Panc1 (cell line): ENCODE measurements at regions not wholly inside any gene's neighbourhood (a gene's known extent, or its start where the extent isn't known, plus 50 kb on each side); places are given as distances from the start of the nearest gene placed in this dataset.

ENCODE experiments used
- ATAC-seq: fragments of 200-7000 bp; cut with Tn5 transposase; 2 replicates; pipeline ENCODE4 v1.9.1; 2020; ENCODE audit warnings: mild to moderate bottlenecking, moderate library complexity
- BruUV-seq: library from RNA; stranded (reverse); fragments of 400-500 nt; replicated peaks from 2 replicates; lab custom pipeline; 2021; lab: Mats Ljungman, UMichigan
- CTCF ChIA-PET: fragments of 300-600 bp; sonication (Branson Sonifier 250); formaldehyde crosslinking; loops from one replicate; lab custom pipeline; 2022; ENCODE audit warnings: antibody characterized with exemption; lab: Charles Lee
- POLR2A ChIA-PET: fragments of 300-600 bp; sonication (Branson Sonifier 250); formaldehyde crosslinking; loops from one replicate; lab custom pipeline; 2022; ENCODE audit warnings: antibody characterized with exemption; lab: Charles Lee
- DNase-seq: peaks from one replicate; pipeline ENCODE4 v3.0.0-alpha.2; 2010; ENCODE audit warnings: low read depth, low spot score
- H3K27ac ChIP-seq: 2 replicates; pipeline ENCODE4 v1.5.1; 2011; ENCODE audit warnings: mild to moderate bottlenecking, low read length, inconsistent platforms
- H3K27me3 ChIP-seq: fragments of 200-500 bp; sonication (Bioruptor generic); 2 replicates; pipeline ENCODE4 v1.6.0; 2014; ENCODE audit warnings: low read length, inconsistent platforms; ENCODE audit not compliant: control insufficient read depth, insufficient read depth
- H3K36me3 ChIP-seq: fragments of 200-500 bp; sonication (Bioruptor generic); 2 replicates; pipeline ENCODE4 v1.5.1; 2014; ENCODE audit warnings: inconsistent platforms, mild to moderate bottlenecking, low read length, moderate library complexity; ENCODE audit not compliant: control insufficient read depth, insufficient read depth
- H3K4me1 ChIP-seq: 2 replicates; pipeline ENCODE4 v1.5.1; 2011; ENCODE audit warnings: inconsistent platforms, mild to moderate bottlenecking, low read length, moderate library complexity; ENCODE audit not compliant: control insufficient read depth, insufficient read depth
- H3K4me3 ChIP-seq, 2 experiments: 2 replicates each; pipeline ENCODE4 v1.5.1; 2011 to 2012; ENCODE audit warnings: low read depth in 2 of 2, low read length in 2 of 2, mild to moderate bottlenecking in 2 of 2, inconsistent platforms in 1 of 2, moderate library complexity in 1 of 2
- H3K9me3 ChIP-seq: fragments of 200-500 bp; sonication (Bioruptor generic); 2 replicates; pipeline ENCODE4 v1.5.1; 2014; ENCODE audit warnings: low read depth, mild to moderate bottlenecking, inconsistent platforms, low read length, moderate library complexity; ENCODE audit not compliant: control insufficient read depth, insufficient read depth
- POLR2AphosphoS5 ChIP-seq: IDR thresholded peaks from 2 replicates; pipeline ENCODE4 v1.6.1; 2012; ENCODE audit warnings: mild to moderate bottlenecking, low read depth, low read length, moderate library complexity
- REST ChIP-seq, 2 experiments: IDR thresholded peaks; 2 replicates each; pipeline ENCODE4 v1.6.1; 2011 to 2012; ENCODE audit warnings: low read depth in 2 of 2, control low read depth in 1 of 2, low read length in 1 of 2, mild to moderate bottlenecking in 1 of 2, moderate library complexity in 1 of 2; ENCODE audit not compliant: insufficient read depth in 1 of 2
- SIN3A ChIP-seq: IDR thresholded peaks from 2 replicates; pipeline ENCODE4 v1.6.1; 2012; ENCODE audit warnings: low read depth, mild to moderate bottlenecking, low read length, moderate library complexity, borderline replicate concordance; ENCODE audit not compliant: insufficient read depth
- TCF7L2 ChIP-seq: IDR thresholded peaks from 2 replicates; pipeline ENCODE4 v1.6.1; 2011; ENCODE audit warnings: mild to moderate bottlenecking, low read depth, low read length, inconsistent platforms
- in situ Hi-C: cut with HindIII; loops from 2 replicates; pipeline ENCODE4 v1.10.0; 2016; ENCODE audit warnings: low sequenced_read_pairs, low pct_unique_long_range_greater_than_20kb
- intact Hi-C: fragments of 100-400 bp; cut with micrococcal nuclease; formaldehyde crosslinking; loops from one replicate; pipeline ENCODE4 v1.10.0; 2022; ENCODE audit not compliant: unreplicated experiment
- TF ChIP-seq, protein P1 (sequence below): fragments of 450-650 bp; IDR thresholded peaks from 2 replicates; pipeline ENCODE4 v1.5.1; 2017; ENCODE audit warnings: mild to moderate bottlenecking

DNA sequence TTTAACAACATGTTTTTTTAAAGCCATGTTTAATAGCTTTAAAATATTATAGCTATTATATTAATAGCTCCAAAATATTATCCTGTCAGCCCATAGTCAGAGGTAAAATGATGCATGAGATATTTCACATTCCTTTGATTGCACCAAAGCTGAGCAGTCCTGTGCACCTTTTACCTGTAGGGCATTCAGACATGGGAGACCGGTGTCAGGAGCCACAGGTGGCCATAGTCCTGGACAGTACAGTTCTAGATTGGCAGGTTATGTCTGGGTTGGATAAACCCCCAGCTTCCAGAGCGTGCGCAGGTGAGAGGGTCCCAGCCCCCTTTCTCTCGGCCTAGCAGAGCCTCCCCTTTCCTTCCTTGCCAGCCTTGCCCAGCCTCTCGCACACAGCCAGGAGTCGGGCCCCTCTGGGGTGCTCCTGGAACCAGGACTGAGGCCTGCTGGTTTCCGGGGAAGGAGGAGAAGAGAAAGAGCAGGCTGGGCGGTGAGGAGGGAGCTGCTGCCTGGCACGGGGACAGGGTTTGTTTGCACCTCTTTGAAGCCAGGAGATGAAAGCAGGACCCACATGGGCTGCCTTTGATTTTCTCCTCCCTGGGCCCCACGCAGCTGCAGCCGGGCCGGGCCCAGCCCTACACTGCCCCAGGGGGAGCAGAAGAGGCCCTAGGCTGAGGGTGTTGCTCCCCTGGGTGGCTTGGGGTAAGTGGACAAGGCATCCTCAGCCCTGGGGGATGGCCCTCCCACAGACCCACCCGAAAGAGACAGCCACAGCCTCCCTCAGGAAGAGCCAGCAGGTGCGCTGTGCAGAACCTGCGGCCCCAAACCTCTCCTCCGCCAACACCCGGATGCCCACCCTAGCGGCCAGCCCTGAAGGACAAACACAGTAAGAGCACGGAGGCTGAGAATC is 75.2 kb upstream of the TARDBP start:
- ChIA-PET POLR2A (interaction anchor here (0.6 kb wide), 3 partner anchors 176 to 309 kb away, joined by 4 to 7 read pairs (median 5); no protein-coding TSS in a partner anchor), CTCF (interaction anchor here (0.7 kb wide), 1 partner anchor 422 kb away, joined by 14 read pairs; no protein-coding TSS in a partner anchor)
- intact Hi-C loops (no loop called here), in situ Hi-C loops (no loop called here)
- Histone ChIP-seq H3K9me3 (no peaks in the 10 kb centered on the region), H3K36me3 (no peaks in the 10 kb centered on the region), H3K4me3 (no peak overlapping the region), H3K4me1 (peaks cover 7% of the 10 kb centered on the region; the same call in 1 of the 2 replicates), H3K27me3 (no peaks in the 10 kb centered on the region), H3K27ac (no peak overlapping the region)
- no peak for DNase-seq
- 0 out of 2 replicates have a peak, but pooled peaks have one; percentile 9 for ATAC-seq
- TF ChIP-seq POLR2AphosphoS5: no peak
- TF ChIP-seq TCF7L2: peak; percentile 63; the same call in 1 of the 2 replicates
- BruUV-seq: no TSS peak

DNA sequence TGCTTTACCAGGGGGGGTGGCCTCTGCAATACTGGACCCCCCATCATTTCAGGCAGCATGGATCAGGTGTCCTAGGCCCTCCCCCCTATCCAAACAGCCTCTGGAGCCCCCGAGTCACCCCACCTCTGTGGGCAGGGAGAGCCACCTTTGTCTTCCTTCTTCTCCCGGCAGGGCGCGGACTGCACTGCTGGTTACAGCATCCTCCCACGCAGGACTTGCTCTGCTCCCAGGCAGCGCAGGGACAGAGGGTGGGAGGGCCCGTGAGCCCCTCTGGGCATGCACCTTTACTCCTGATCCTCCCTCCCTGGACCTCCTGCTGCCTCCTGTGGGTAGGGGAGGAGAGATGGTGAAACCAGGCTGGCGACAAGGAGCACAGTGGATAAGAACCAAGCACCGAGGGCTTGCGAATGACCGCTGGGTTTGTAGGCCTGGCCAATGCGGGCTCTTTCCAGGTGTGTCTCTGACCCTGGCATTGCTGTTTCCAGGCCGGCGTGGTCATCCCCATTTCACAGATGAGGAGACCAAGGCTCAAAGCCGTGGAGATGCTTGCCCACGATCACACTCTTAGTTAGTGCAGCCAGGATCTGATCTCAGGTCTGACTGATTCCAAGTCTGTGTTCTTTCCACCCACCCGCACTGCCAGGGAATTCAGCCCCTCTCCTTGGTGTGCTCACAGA is 73.6 kb upstream of the TARDBP start:
- H3K27ac ChIP-seq: no peak overlapping the region
- in situ Hi-C loops: no loop called here
- no peaks in the 10 kb centered on the region for H3K9me3 ChIP-seq
- no peaks in the 10 kb centered on the region for H3K27me3 ChIP-seq
- CTCF ChIA-PET: interaction anchor here (0.6 kb wide), 1 partner anchor 12 kb away, joined by 9 read pairs; no protein-coding TSS in a partner anchor
- BruUV-seq: no TSS peak
- peaks cover 7% of the 10 kb centered on the region; the same call in 1 of the 2 replicates for H3K4me1 ChIP-seq
- POLR2A ChIA-PET: no interaction called here
- intact Hi-C loops: no loop called here
- TF ChIP-seq, protein P1, sequence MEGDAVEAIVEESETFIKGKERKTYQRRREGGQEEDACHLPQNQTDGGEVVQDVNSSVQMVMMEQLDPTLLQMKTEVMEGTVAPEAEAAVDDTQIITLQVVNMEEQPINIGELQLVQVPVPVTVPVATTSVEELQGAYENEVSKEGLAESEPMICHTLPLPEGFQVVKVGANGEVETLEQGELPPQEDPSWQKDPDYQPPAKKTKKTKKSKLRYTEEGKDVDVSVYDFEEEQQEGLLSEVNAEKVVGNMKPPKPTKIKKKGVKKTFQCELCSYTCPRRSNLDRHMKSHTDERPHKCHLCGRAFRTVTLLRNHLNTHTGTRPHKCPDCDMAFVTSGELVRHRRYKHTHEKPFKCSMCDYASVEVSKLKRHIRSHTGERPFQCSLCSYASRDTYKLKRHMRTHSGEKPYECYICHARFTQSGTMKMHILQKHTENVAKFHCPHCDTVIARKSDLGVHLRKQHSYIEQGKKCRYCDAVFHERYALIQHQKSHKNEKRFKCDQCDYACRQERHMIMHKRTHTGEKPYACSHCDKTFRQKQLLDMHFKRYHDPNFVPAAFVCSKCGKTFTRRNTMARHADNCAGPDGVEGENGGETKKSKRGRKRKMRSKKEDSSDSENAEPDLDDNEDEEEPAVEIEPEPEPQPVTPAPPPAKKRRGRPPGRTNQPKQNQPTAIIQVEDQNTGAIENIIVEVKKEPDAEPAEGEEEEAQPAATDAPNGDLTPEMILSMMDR: no peak
- TF ChIP-seq SIN3A (no peak), REST (IDR thresholded peaks at IDR 0.05; ENCODE audit: insufficient read depth in 1 of 2, low read depth in 2 of 2, low read length in 1 of 2) (no peak), POLR2AphosphoS5 (no peak), TCF7L2 (no peak)
- DNase-seq: no peak
- no peak overlapping the region for H3K4me3 ChIP-seq
- no peak for ATAC-seq
- no peaks in the 10 kb centered on the region for H3K36me3 ChIP-seq
